ENCODE measurements at regions not wholly inside any gene's neighbourhood (a gene's known extent, or its start where the extent isn't known, plus 50 kb on each side); places are given as distances from the start of the nearest gene placed in this dataset.
A peak's percentile ranks its signal among the peaks of the same experiment; 100 is the strongest.

DNA sequence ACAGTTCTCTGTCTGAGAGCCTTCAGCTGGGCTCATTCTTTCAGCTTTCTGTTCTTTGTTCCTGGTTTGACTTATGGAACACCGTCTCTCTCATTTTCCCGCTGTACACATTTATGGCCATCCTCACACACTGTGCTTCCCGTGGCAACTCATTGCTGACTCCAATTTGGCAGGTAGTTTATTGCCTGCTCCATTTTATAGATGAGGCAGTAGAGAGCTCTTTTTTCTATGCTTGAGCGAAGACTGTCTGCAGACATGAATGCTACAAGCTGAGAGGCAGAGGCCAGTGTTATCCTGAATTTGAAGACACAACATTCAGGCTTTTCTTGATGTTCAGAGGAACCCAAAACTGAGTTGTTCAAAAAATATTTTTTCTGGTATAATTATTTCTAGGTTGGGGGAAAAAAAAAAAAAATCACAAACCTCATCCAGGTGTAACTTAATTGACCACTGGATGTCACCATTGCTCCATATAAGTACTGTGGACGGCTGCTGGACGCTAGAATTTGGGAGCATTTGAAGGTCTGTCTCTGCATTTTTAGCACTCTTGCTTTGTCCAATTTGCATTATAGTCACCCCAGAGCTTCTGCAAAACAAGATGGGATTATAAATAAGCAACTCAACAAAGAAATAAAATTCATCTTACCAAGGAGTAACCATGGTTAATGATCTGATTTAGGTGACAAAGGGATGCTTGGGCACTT lies 83.5 kb downstream of the HRH4 start:
- no peak overlapping the region for H3K27ac ChIP-seq (replicated peaks)
- H3K27me3 ChIP-seq (ENCODE audit: low read depth), result peaks cover 24% of the 10 kb centered on the region
- DNase-seq, result no peak
- H3K4me3 ChIP-seq, result no peak overlapping the region
- H3K9me3 ChIP-seq (replicated peaks), result no peaks in the 10 kb centered on the region
- intact Hi-C loops (cut with micrococcal nuclease), result no loop called here
- no peaks in the 10 kb centered on the region for H3K4me1 ChIP-seq
- TF ChIP-seq, protein P1, sequence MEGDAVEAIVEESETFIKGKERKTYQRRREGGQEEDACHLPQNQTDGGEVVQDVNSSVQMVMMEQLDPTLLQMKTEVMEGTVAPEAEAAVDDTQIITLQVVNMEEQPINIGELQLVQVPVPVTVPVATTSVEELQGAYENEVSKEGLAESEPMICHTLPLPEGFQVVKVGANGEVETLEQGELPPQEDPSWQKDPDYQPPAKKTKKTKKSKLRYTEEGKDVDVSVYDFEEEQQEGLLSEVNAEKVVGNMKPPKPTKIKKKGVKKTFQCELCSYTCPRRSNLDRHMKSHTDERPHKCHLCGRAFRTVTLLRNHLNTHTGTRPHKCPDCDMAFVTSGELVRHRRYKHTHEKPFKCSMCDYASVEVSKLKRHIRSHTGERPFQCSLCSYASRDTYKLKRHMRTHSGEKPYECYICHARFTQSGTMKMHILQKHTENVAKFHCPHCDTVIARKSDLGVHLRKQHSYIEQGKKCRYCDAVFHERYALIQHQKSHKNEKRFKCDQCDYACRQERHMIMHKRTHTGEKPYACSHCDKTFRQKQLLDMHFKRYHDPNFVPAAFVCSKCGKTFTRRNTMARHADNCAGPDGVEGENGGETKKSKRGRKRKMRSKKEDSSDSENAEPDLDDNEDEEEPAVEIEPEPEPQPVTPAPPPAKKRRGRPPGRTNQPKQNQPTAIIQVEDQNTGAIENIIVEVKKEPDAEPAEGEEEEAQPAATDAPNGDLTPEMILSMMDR (IDR thresholded peaks at IDR 0.05; ENCODE audit: borderline replicate concordance), result peak; percentile 50
- H3K36me3 ChIP-seq, result no peaks in the 10 kb centered on the region

DNA sequence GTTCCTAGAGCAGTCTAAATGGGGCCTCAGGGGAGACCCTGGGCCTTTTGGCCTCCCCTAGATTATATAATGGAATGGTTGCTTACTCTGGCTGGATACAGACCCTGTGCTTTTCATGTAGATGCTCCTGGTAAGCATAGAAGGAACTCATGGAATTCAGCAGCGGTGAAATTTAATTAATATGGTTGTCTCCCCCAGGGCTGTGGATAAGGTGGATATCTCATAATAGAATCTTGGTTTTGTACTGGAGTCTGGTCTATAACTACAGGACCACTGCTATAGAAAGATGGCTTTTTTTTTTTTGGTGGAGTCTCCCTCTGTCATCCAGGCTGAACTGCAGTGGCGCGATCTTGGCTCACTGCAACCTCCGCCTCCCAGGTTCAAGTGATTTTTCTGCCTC lies 84.5 kb downstream of the HRH4 start:
- TF ChIP-seq, protein P1 (IDR thresholded peaks at IDR 0.05; ENCODE audit: borderline replicate concordance), result no peak
- H3K27me3 ChIP-seq (ENCODE audit: low read depth), result peaks cover 15% of the 10 kb centered on the region
- H3K4me1 ChIP-seq, result no peaks in the 10 kb centered on the region
- H3K9me3 ChIP-seq (replicated peaks), result no peaks in the 10 kb centered on the region
- intact Hi-C loops (cut with micrococcal nuclease), result no loop called here
- H3K36me3 ChIP-seq, result no peaks in the 10 kb centered on the region
- H3K4me3 ChIP-seq, result no peak overlapping the region
- no peak for DNase-seq
- H3K27ac ChIP-seq (replicated peaks), result no peak overlapping the region

DNA sequence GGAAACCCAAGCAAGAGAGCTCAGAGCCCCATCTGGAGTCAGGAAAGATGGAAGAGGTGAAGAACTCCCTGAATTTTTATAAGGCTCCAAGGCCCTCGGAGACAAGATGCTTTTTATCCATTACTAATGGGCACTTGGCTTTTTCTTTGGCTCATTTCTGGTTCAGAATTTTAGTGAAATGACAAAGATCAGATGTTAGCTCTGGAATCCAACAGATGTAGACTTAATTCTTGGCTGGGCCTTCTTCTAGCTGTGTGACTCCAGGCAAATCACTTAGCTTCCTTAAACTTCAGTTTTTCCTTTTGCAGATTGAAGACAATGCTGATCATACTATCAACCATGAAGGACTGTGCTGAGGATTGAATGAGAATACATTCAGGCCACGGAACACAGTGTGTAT lies 85.2 kb downstream of the HRH4 start:
- TF ChIP-seq, protein P1 (IDR thresholded peaks at IDR 0.05; ENCODE audit: borderline replicate concordance), result no peak
- H3K4me3 ChIP-seq, result no peak overlapping the region
- H3K9me3 ChIP-seq (replicated peaks), result no peaks in the 10 kb centered on the region
- intact Hi-C loops (cut with micrococcal nuclease), result no loop called here
- H3K27ac ChIP-seq (replicated peaks), result no peak overlapping the region
- no peaks in the 10 kb centered on the region for H3K4me1 ChIP-seq
- H3K27me3 ChIP-seq (ENCODE audit: low read depth), result peaks cover 15% of the 10 kb centered on the region
- DNase-seq, result no peak
- no peaks in the 10 kb centered on the region for H3K36me3 ChIP-seq

DNA sequence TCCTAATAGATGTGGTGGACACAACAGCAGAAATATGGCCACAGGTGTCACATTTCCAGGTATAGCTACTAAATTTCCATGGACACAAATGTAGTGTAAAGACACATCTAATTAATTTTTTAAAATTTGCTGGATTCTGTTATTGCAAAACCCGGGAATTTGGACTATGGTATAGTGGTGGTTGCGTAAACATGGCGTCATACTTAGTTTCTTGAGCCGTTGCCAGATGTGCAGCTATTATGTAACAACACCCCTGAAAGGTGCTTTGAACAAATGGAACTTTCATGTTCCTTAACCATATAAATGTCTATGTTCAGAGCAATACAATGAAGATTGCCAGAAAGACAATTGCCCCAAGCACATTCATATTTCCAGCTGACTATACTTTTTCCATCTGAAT lies 85.9 kb downstream of the HRH4 start:
- H3K36me3 ChIP-seq, result no peaks in the 10 kb centered on the region
- no peak overlapping the region for H3K27ac ChIP-seq (replicated peaks)
- TF ChIP-seq, protein P1 (IDR thresholded peaks at IDR 0.05; ENCODE audit: borderline replicate concordance), result no peak
- H3K27me3 ChIP-seq (ENCODE audit: low read depth), result peaks cover 15% of the 10 kb centered on the region
- H3K4me1 ChIP-seq, result no peaks in the 10 kb centered on the region
- intact Hi-C loops (cut with micrococcal nuclease), result no loop called here
- H3K9me3 ChIP-seq (replicated peaks), result no peaks in the 10 kb centered on the region
- no peak for DNase-seq
- no peak overlapping the region for H3K4me3 ChIP-seq

DNA sequence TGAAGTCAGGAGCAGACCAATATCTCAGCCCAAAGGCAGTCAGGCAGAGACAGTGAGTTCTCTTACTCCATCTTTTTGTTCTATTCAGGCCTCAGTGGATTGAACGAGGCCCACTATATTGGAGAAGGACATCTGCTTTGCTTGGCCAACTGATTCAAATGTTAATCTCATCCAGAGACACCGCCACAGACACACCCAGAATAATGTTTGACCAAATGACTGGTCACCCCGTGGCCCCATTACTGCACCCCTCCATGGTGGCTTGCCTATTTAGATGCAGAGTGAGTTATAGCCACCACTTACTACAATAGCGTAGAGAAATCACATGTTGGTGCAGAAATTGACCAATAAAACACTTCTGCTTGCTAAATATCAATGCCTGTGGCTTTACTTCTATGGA lies 88.1 kb downstream of the HRH4 start:
- Histone ChIP-seq H3K27ac (replicated peaks) (no peak overlapping the region), H3K9me3 (replicated peaks) (no peaks in the 10 kb centered on the region), H3K4me1 (no peaks in the 10 kb centered on the region), H3K4me3 (no peak overlapping the region), H3K36me3 (no peaks in the 10 kb centered on the region), H3K27me3 (ENCODE audit: low read depth) (peaks cover 7% of the 10 kb centered on the region)
- TF ChIP-seq, protein P1 (IDR thresholded peaks at IDR 0.05; ENCODE audit: borderline replicate concordance), result no peak
- DNase-seq, result no peak
- intact Hi-C loops (cut with micrococcal nuclease), result no loop called here

Measured in left ventricle myocardium inferior (tissue), 1 donor.